ENCODE measurements at regions not wholly inside any gene's neighbourhood (a gene's known extent, or its start where the extent isn't known, plus 50 kb on each side); places are given as distances from the start of the nearest gene placed in this dataset.

DNA sequence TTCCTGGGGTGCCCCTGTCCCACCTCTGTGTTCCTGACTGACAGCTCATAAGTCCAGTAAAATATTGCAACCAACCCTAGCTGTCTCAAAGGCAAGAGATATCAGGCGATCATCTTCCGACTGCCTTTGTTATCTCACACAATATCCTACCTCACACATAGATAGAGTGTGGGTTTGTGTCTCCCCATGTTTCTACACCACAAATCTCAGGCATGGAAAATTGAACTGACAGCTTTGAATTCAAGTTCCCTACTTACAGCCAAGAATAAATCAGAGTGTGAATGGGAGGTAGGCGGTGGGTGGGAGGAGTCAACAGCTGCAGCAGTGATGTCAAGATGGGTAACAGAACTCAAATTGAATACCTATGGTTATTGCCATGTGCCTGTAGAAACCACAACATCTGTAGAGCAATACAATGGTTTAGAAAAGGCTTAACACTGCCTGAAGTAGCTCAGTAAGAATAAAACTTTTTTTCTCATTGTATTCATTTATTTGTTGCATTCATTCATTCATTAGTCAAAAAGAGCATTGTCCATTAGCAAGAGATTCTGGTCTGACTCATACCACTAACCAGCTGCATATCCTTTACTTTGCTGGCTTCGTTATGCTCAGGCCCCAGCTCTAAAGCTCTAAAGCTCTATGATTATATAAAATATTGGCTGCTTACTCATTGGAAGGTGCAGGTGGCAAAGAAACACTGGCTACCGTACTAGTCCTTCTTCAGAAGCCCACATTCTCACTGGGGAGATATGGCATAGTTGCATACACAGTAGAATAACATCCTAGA, 108.2 kb upstream of the DMAC1 start:
- no peak overlapping the region for H3K4me3 ChIP-seq (ENCODE audit: low read length)
- DNase-seq (no peak), ATAC-seq (no peak)
- no peaks in the 10 kb centered on the region for H3K27me3 ChIP-seq (ENCODE audit: control insufficient read depth in 2 of 2, insufficient read depth in 2 of 2, low read length in 2 of 2)
- Mint-ChIP-seq H3K4me1 (peaks cover 1 to 14% (median 10%) of the 10 kb centered on the region in 7 donors), H3K4me3 (no peak overlapping the region), H3K36me3 (no peaks in the 10 kb centered on the region), H3K9me3 (peaks cover 0 to 3% (median 0%) of the 10 kb centered on the region in 11 donors), H3K27me3 (peaks cover 0 to 5% (median 0%) of the 10 kb centered on the region in 5 donors), H3K27ac (no peak overlapping the region)
- CTCF ChIA-PET = interaction anchor here (0.6 kb wide), 1 partner anchor 11 kb away, joined by 4 read pairs; no protein-coding TSS in a partner anchor
- POLR2A ChIA-PET = no interaction called here
- intact Hi-C loops (cut with micrococcal nuclease) = no loop called here
- peaks cover 0 to 4% of the 10 kb centered on the region in 2 donors for H3K4me1 ChIP-seq (ENCODE audit: control insufficient read depth in 2 of 2, insufficient read depth in 2 of 2, low read length in 2 of 2)
- H3K27ac ChIP-seq (ENCODE audit: low read depth, low read length) = no peak overlapping the region
- H3K36me3 ChIP-seq (ENCODE audit: control insufficient read depth in 2 of 3, insufficient read depth in 3 of 3, low read length in 3 of 3) = no peaks in the 10 kb centered on the region
- H3K9me3 ChIP-seq (ENCODE audit: control insufficient read depth in 2 of 3, low read length in 3 of 3) = no peaks in the 10 kb centered on the region

DNA sequence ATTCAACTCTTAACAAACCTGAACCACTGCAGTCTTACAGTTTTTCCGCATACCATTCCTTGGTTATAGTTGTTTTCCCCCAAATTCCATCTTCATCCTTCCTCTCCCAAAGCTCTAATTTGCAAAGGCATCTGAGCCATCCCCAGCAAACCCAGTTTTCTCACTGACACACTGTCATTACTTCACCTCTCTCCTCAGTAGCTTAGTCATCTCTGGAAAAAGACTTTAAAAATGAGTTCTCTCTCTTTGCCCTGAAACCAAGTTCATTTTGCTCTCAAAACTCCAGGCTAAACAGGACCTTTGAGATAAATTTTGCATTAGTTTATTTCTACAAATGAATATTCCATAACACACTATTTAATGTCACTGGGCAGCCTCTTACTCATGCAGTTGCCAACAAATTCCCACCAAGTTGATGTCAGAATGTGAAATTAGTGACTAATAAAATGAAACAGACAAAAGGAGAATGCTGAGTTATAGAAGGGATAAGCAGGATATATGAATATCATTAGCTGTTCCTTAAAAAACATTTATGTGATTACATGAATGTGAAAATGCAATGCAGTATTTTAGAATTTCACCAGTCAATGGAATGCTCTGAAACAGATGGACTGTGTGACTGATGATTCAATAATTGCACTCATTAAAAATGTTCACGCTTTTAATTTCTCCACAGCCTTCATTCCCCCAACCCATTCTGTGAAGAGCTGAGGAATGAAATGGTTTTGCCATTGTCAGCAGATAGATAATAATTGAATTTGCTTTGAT, 107.4 kb upstream of the DMAC1 start:
- peaks cover 1 to 14% (median 10%) of the 10 kb centered on the region in 7 donors for H3K4me1 Mint-ChIP-seq
- POLR2A ChIA-PET = no interaction called here
- H3K27ac Mint-ChIP-seq = no peak overlapping the region

DNA sequence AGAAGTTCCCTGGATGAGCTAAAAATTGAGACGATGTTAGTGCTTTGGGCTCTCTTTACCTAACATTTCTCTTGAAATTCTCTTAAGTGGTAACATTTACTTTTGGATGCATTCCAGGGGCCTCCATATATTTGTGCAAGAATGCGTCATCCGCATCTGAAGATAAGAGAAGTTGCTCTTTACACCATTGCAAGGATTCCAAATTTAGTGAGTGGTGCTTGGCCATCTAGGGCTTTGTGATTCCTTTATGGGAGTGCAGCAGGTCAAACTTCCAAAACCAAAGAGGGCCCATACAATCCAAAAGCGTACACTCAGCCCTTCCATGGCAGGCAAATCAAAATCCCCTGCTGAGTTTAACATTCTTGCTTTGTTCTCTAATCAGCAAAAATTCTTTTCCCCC, 102.0 kb upstream of the DMAC1 start:
- H3K4me3 ChIP-seq (ENCODE audit: low read length) = no peak overlapping the region
- POLR2A ChIA-PET = no interaction called here

More for the DNA sequence above, 107.4 kb upstream of the DMAC1 start:
- no peaks in the 10 kb centered on the region for H3K36me3 ChIP-seq (ENCODE audit: control insufficient read depth in 2 of 3, insufficient read depth in 3 of 3, low read length in 3 of 3)
- no peak for DNase-seq
- ATAC-seq = no peak
- H3K27ac ChIP-seq (ENCODE audit: low read depth, low read length) = no peak overlapping the region
- Mint-ChIP-seq H3K9me3 (peaks cover 0 to 3% (median 0%) of the 10 kb centered on the region in 11 donors), H3K4me3 (no peak overlapping the region), H3K27me3 (peaks cover 0 to 5% (median 0%) of the 10 kb centered on the region in 5 donors), H3K36me3 (no peaks in the 10 kb centered on the region)
- H3K4me1 ChIP-seq (ENCODE audit: control insufficient read depth in 2 of 2, insufficient read depth in 2 of 2, low read length in 2 of 2) = peaks cover 0 to 4% of the 10 kb centered on the region in 2 donors
- no peaks in the 10 kb centered on the region for H3K27me3 ChIP-seq (ENCODE audit: control insufficient read depth in 2 of 2, insufficient read depth in 2 of 2, low read length in 2 of 2)
- H3K4me3 ChIP-seq (ENCODE audit: low read length) = no peak overlapping the region
- CTCF ChIA-PET = interaction anchor here (0.6 kb wide), 1 partner anchor 11 kb away, joined by 4 read pairs; no protein-coding TSS in a partner anchor
- no peaks in the 10 kb centered on the region for H3K9me3 ChIP-seq (ENCODE audit: control insufficient read depth in 2 of 3, low read length in 3 of 3)
- intact Hi-C loops (cut with micrococcal nuclease) = no loop called here

DNA sequence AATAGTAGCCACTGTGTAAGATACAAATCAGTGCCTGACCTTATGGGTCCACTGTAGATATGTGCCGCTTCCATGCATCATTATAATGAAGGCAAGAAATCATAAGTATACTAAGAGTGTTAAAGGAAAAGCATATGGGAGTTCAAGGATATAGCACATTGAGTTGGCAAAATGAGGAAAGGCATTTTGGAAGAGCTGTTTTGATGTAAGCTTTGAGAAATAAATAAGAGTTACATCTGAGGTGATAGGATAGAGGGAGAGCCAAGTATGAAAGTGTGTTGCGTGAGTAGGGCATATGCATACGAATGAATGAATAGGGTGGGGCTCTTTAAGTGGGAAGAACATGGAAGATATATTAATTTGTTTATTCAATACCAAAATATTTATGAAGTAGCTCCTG, 101.0 kb upstream of the DMAC1 start:
- POLR2A ChIA-PET = no interaction called here

More for the DNA sequence above, 102.0 kb upstream of the DMAC1 start:
- H3K9me3 ChIP-seq (ENCODE audit: control insufficient read depth in 2 of 3, low read length in 3 of 3) = no peaks in the 10 kb centered on the region
- intact Hi-C loops (cut with micrococcal nuclease) = no loop called here
- no peak overlapping the region for H3K27ac Mint-ChIP-seq
- H3K27me3 Mint-ChIP-seq = peaks cover 0 to 3% (median 0%) of the 10 kb centered on the region in 5 donors
- no peaks in the 10 kb centered on the region for H3K36me3 Mint-ChIP-seq
- H3K9me3 Mint-ChIP-seq = no peaks in the 10 kb centered on the region
- no peaks in the 10 kb centered on the region for H3K4me1 ChIP-seq (ENCODE audit: control insufficient read depth in 2 of 2, insufficient read depth in 2 of 2, low read length in 2 of 2)
- H3K27me3 ChIP-seq (ENCODE audit: control insufficient read depth in 2 of 2, insufficient read depth in 2 of 2, low read length in 2 of 2) = no peaks in the 10 kb centered on the region
- DNase-seq (no peak), ATAC-seq (no peak)
- H3K4me1 Mint-ChIP-seq = peaks cover 0 to 1% (median 0%) of the 10 kb centered on the region in 7 donors
- no peak overlapping the region for H3K27ac ChIP-seq (ENCODE audit: low read depth, low read length)
- CTCF ChIA-PET = no interaction called here
- no peaks in the 10 kb centered on the region for H3K36me3 ChIP-seq (ENCODE audit: control insufficient read depth in 2 of 3, insufficient read depth in 3 of 3, low read length in 3 of 3)
- no peak overlapping the region for H3K4me3 Mint-ChIP-seq

DNA sequence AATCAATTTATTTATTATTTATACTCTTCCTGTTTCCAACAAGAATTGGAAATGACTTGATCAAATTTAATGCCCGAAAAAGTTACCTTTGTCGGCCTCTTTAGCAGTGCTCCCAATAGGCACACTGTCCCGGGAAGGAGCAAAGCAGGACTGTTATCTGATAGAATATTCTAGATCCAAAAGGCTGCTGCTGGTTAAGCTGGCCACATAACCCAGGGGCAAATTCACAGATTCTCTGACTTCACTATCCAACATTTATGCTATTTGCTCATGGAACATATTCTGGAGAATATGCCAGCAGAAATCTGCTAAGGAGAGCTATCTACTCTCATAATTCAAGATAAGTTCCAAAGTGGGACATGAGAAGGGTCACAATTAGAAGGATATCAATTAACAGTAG, 100.2 kb upstream of the DMAC1 start:
- H3K27ac Mint-ChIP-seq = no peak overlapping the region
- Histone ChIP-seq H3K9me3 (ENCODE audit: control insufficient read depth in 2 of 3, low read length in 3 of 3) (no peaks in the 10 kb centered on the region), H3K4me3 (ENCODE audit: low read length) (no peak overlapping the region), H3K27me3 (ENCODE audit: control insufficient read depth in 2 of 2, insufficient read depth in 2 of 2, low read length in 2 of 2) (no peaks in the 10 kb centered on the region), H3K36me3 (ENCODE audit: control insufficient read depth in 2 of 3, insufficient read depth in 3 of 3, low read length in 3 of 3) (no peaks in the 10 kb centered on the region), H3K4me1 (ENCODE audit: control insufficient read depth in 2 of 2, insufficient read depth in 2 of 2, low read length in 2 of 2) (no peaks in the 10 kb centered on the region), H3K27ac (ENCODE audit: low read depth, low read length) (no peak overlapping the region)
- intact Hi-C loops (cut with micrococcal nuclease) = no loop called here
- H3K36me3 Mint-ChIP-seq = no peaks in the 10 kb centered on the region
- CTCF ChIA-PET = no interaction called here
- no peaks in the 10 kb centered on the region for H3K27me3 Mint-ChIP-seq
- H3K4me3 Mint-ChIP-seq = no peak overlapping the region
- POLR2A ChIA-PET = no interaction called here
- peaks cover 0 to 1% (median 0%) of the 10 kb centered on the region in 7 donors for H3K4me1 Mint-ChIP-seq
- no peak for ATAC-seq
- H3K9me3 Mint-ChIP-seq = no peaks in the 10 kb centered on the region
- DNase-seq = no peak

More for the DNA sequence above, 101.0 kb upstream of the DMAC1 start:
- CTCF ChIA-PET = no interaction called here
- no peaks in the 10 kb centered on the region for H3K27me3 Mint-ChIP-seq
- no peak overlapping the region for H3K4me3 Mint-ChIP-seq
- Histone ChIP-seq H3K27me3 (ENCODE audit: control insufficient read depth in 2 of 2, insufficient read depth in 2 of 2, low read length in 2 of 2) (no peaks in the 10 kb centered on the region), H3K36me3 (ENCODE audit: control insufficient read depth in 2 of 3, insufficient read depth in 3 of 3, low read length in 3 of 3) (no peaks in the 10 kb centered on the region), H3K9me3 (ENCODE audit: control insufficient read depth in 2 of 3, low read length in 3 of 3) (no peaks in the 10 kb centered on the region), H3K4me3 (ENCODE audit: low read length) (no peak overlapping the region), H3K27ac (ENCODE audit: low read depth, low read length) (no peak overlapping the region), H3K4me1 (ENCODE audit: control insufficient read depth in 2 of 2, insufficient read depth in 2 of 2, low read length in 2 of 2) (no peaks in the 10 kb centered on the region)
- intact Hi-C loops (cut with micrococcal nuclease) = no loop called here
- H3K36me3 Mint-ChIP-seq = no peaks in the 10 kb centered on the region
- DNase-seq = no peak
- no peak for ATAC-seq
- no peaks in the 10 kb centered on the region for H3K9me3 Mint-ChIP-seq
- H3K4me1 Mint-ChIP-seq = peaks cover 0 to 1% (median 0%) of the 10 kb centered on the region in 7 donors
- H3K27ac Mint-ChIP-seq = no peak overlapping the region

DNA sequence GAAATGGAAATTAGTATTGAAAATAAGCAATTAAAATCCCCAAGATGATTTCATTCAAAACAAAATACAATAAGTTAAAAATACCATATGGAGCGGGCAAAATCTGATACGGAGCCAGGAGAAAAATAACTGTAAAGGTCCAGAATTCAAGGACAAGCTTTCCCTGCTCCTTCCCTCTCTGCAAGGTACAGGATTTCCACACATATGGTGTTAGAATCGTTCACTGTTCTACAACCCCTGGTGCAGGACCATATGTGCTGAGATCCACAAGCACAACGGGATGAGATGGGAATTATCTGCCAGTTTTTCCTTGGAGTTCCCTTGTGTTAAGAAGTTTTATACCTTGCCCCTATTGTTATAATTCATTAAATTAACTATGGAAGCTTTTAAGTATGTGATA, 94.7 kb upstream of the DMAC1 start:
- ATAC-seq (no peak), DNase-seq (no peak)
- H3K27me3 Mint-ChIP-seq = no peaks in the 10 kb centered on the region
- CTCF ChIA-PET = interaction anchor here (0.6 kb wide), 1 partner anchor 462 kb away, joined by 3 read pairs; no protein-coding TSS in a partner anchor
- Histone ChIP-seq H3K27me3 (ENCODE audit: control insufficient read depth in 2 of 2, insufficient read depth in 2 of 2, low read length in 2 of 2) (no peaks in the 10 kb centered on the region), H3K9me3 (ENCODE audit: control insufficient read depth in 2 of 3, low read length in 3 of 3) (no peaks in the 10 kb centered on the region), H3K27ac (ENCODE audit: low read depth, low read length) (no peak overlapping the region), H3K36me3 (ENCODE audit: control insufficient read depth in 2 of 3, insufficient read depth in 3 of 3, low read length in 3 of 3) (no peaks in the 10 kb centered on the region), H3K4me1 (ENCODE audit: control insufficient read depth in 2 of 2, insufficient read depth in 2 of 2, low read length in 2 of 2) (no peaks in the 10 kb centered on the region), H3K4me3 (ENCODE audit: low read length) (no peak overlapping the region)
- H3K36me3 Mint-ChIP-seq = peaks cover 0 to 7% (median 0%) of the 10 kb centered on the region in 5 donors
- no peaks in the 10 kb centered on the region for H3K4me1 Mint-ChIP-seq
- H3K9me3 Mint-ChIP-seq = peaks cover 2 to 8% (median 6%) of the 10 kb centered on the region in 11 donors
- POLR2A ChIA-PET = no interaction called here
- H3K4me3 Mint-ChIP-seq = no peak overlapping the region
- intact Hi-C loops (cut with micrococcal nuclease) = no loop called here
- H3K27ac Mint-ChIP-seq = no peak overlapping the region
